ENCODE measurements at regions not wholly inside any gene's neighbourhood (a gene's known extent, or its start where the extent isn't known, plus 50 kb on each side); places are given as distances from the start of the nearest gene placed in this dataset.

- TF ChIP-seq CTCF (IDR thresholded peaks at IDR 0.05; ENCODE audit: low read depth, low read length, missing control alignments), result no peak
- no peak overlapping the region for H3K4me3 ChIP-seq (replicated peaks; ENCODE audit: low read depth, low read length)
- DNase-seq (ENCODE audit: extremely low read depth, low read depth), result no peak
Measured at GRCh38 chr5:104757915-104758314, 1195.3 kb upstream of the NUDT12 start.

- no peak for TF ChIP-seq CTCF (IDR thresholded peaks at IDR 0.05; ENCODE audit: low read depth, low read length, missing control alignments)
- no peak overlapping the region for H3K4me3 ChIP-seq (replicated peaks; ENCODE audit: low read depth, low read length)
- DNase-seq (ENCODE audit: extremely low read depth, low read depth), result no peak
Measured at GRCh38 chr5:104755806-104756205, 1193.2 kb upstream of the NUDT12 start.

- DNase-seq (ENCODE audit: extremely low read depth, low read depth), result no peak
Measured at GRCh38 chr5:104754311-104754995, 1191.9 kb upstream of the NUDT12 start.

GRCh38 chr5:104751969-104752368 is 1189.4 kb upstream of the NUDT12 start:
- DNase-seq (ENCODE audit: extremely low read depth, low read depth), result no peak
- no peak overlapping the region for H3K4me3 ChIP-seq (replicated peaks; ENCODE audit: low read depth, low read length)
- no peak for TF ChIP-seq CTCF (IDR thresholded peaks at IDR 0.05; ENCODE audit: low read depth, low read length, missing control alignments)

More at GRCh38 chr5:104754311-104754995, 1191.9 kb upstream of the NUDT12 start:
- TF ChIP-seq CTCF (IDR thresholded peaks at IDR 0.05; ENCODE audit: low read depth, low read length, missing control alignments), result no peak
- no peak overlapping the region for H3K4me3 ChIP-seq (replicated peaks; ENCODE audit: low read depth, low read length)

GRCh38 chr5:104739905-104740304 is 1177.3 kb upstream of the NUDT12 start:
- TF ChIP-seq CTCF (IDR thresholded peaks at IDR 0.05; ENCODE audit: low read depth, low read length, missing control alignments), result no peak
- DNase-seq (ENCODE audit: extremely low read depth, low read depth), result no peak
- H3K4me3 ChIP-seq (replicated peaks; ENCODE audit: low read depth, low read length), result no peak overlapping the region

GRCh38 chr5:104739503-104739902 is 1176.9 kb upstream of the NUDT12 start:
- TF ChIP-seq CTCF (IDR thresholded peaks at IDR 0.05; ENCODE audit: low read depth, low read length, missing control alignments), result no peak
- no peak overlapping the region for H3K4me3 ChIP-seq (replicated peaks; ENCODE audit: low read depth, low read length)

GRCh38 chr5:104736073-104736472 is 1173.5 kb upstream of the NUDT12 start:
- no peak overlapping the region for H3K4me3 ChIP-seq (replicated peaks; ENCODE audit: low read depth, low read length)
- TF ChIP-seq CTCF (IDR thresholded peaks at IDR 0.05; ENCODE audit: low read depth, low read length, missing control alignments), result no peak
- no peak for DNase-seq (ENCODE audit: extremely low read depth, low read depth)

More at GRCh38 chr5:104739503-104739902, 1176.9 kb upstream of the NUDT12 start:
- DNase-seq (ENCODE audit: extremely low read depth, low read depth), result no peak

Data from HFF-Myc (cell line).